Upper lobe of right lung (tissue), 1 donor: ENCODE measurements at regions not wholly inside any gene's neighbourhood (a gene's known extent, or its start where the extent isn't known, plus 50 kb on each side); places are given as distances from the start of the nearest gene placed in this dataset.

ENCODE experiments used
- ATAC-seq: fragments of 200-7000 bp; cut with Tn5 transposase; one replicate; pipeline ENCODE4 v1.9.1; 2020; ENCODE audit warnings: mild to moderate bottlenecking, moderate library complexity
- DNase-seq: peaks from one replicate; pipeline ENCODE4 v3.0.0-alpha.2; 2020
- H3K27ac ChIP-seq: fragments of 200-600 bp; one replicate; pipeline ENCODE4 v1.8.0; 2022
- H3K27me3 ChIP-seq: fragments of 200-600 bp; one replicate; pipeline ENCODE4 v1.8.0; 2022; ENCODE audit warnings: mild to moderate bottlenecking
- H3K36me3 ChIP-seq: fragments of 200-600 bp; one replicate; pipeline ENCODE4 v1.8.0; 2022
- H3K4me1 ChIP-seq: fragments of 200-600 bp; one replicate; pipeline ENCODE4 v1.8.0; 2022
- H3K4me3 ChIP-seq: fragments of 200-600 bp; one replicate; pipeline ENCODE4 v1.8.0; 2022; ENCODE audit warnings: mild to moderate bottlenecking
- H3K9me3 ChIP-seq: fragments of 200-600 bp; one replicate; pipeline ENCODE4 v1.8.0; 2022
- CTCF ChIP-seq: fragments of 200-600 bp; IDR thresholded peaks from one replicate; pipeline ENCODE4 v1.8.0; 2022; ENCODE audit warnings: antibody characterized with exemption
- intact Hi-C: fragments of 100-400 bp; cut with DNase I; formaldehyde crosslinking; loops from one replicate; pipeline ENCODE4 v1.11.0; 2022
- donor health status: DM: no; HTN: yes; CAD: no; lungs with severe emphysema.

- Histone ChIP-seq H3K4me3 (no peak overlapping the region), H3K9me3 (no peaks in the 10 kb centered on the region), H3K27ac (no peak overlapping the region), H3K4me1 (no peaks in the 10 kb centered on the region), H3K27me3 (no peaks in the 10 kb centered on the region), H3K36me3 (no peaks in the 10 kb centered on the region)
- intact Hi-C loops: no loop called here
- no peak for DNase-seq
- TF ChIP-seq CTCF: no peak
- ATAC-seq: no peak
Observed at GRCh38 chr4:111064342-111064993, 441.6 kb upstream of the PITX2 start.

DNA sequence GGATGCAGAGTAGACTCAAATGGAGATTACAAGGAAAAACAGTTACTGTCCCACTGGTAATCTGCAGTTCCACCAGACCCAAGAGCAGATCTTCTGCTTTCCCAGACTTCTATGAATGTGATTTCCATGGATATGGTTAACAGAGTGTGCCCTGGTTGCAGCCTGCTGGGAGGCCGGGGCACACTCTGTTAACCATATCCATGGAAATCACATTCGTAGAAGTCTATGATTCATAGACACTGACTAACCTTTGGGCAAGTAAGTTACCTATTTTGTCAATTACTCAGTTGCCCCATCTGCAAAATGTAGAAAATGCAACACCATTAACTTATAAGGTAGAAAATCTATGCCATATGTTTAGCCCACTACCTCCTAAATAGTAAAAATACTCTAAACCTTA is 443.1 kb upstream of the PITX2 start:
- Histone ChIP-seq H3K27ac (no peak overlapping the region), H3K36me3 (no peaks in the 10 kb centered on the region), H3K4me3 (no peak overlapping the region), H3K4me1 (no peaks in the 10 kb centered on the region), H3K9me3 (no peaks in the 10 kb centered on the region), H3K27me3 (no peaks in the 10 kb centered on the region)
- intact Hi-C loops: no loop called here
- ATAC-seq (no peak), DNase-seq (no peak)
- no peak for TF ChIP-seq CTCF

GRCh38 chr4:111066447-111066846 is 443.6 kb upstream of the PITX2 start:
- no peak overlapping the region for H3K4me3 ChIP-seq
- TF ChIP-seq CTCF: no peak
- H3K4me1 ChIP-seq: no peaks in the 10 kb centered on the region
- DNase-seq (no peak), ATAC-seq (no peak)
- H3K36me3 ChIP-seq: no peaks in the 10 kb centered on the region
- intact Hi-C loops: no loop called here
- no peaks in the 10 kb centered on the region for H3K27me3 ChIP-seq
- no peak overlapping the region for H3K27ac ChIP-seq
- H3K9me3 ChIP-seq: no peaks in the 10 kb centered on the region

DNA sequence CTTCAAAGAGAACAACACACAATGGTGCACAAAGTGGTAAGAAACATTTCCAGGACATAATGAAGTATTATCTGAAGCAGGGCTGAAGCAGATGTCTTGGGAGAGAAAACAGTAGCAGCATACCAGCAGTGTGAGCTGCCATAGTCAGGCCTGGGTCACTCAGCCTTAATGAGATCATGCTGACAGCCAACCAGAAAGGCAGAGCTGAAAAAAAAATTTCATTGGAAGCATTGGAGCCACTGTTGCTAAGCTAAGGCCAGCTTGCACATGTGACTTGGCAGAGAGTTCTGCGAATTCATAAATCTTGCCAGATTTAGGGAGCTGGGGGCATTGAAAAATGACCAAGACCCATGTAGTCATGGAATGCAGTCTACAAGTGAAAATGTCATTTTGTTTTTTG is 444.0 kb upstream of the PITX2 start:
- intact Hi-C loops: no loop called here
- Histone ChIP-seq H3K27ac (no peak overlapping the region), H3K4me1 (no peaks in the 10 kb centered on the region), H3K36me3 (no peaks in the 10 kb centered on the region), H3K4me3 (no peak overlapping the region), H3K9me3 (no peaks in the 10 kb centered on the region), H3K27me3 (no peaks in the 10 kb centered on the region)
- DNase-seq (no peak), ATAC-seq (no peak)
- TF ChIP-seq CTCF: no peak

DNA sequence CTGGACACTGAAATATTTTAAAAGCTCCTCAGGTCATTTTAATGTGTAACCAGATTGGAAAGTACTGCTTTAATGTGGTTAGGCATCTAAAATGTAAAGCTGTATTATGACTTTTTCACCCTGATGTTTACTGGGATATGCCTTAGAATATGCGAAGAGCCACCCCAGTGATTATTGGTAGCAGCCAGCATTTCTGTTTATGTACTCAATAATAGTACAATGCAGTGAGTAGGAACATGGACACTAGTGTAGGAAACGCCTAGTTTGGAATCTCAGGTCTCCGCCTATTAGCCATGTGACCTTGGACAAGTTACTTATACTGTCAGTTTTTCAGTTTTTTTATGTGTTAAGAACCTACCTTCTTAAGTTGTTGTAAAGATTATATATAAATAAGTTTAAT is 446.0 kb upstream of the PITX2 start:
- intact Hi-C loops: no loop called here
- Histone ChIP-seq H3K9me3 (no peaks in the 10 kb centered on the region), H3K27ac (no peak overlapping the region), H3K27me3 (no peaks in the 10 kb centered on the region), H3K4me1 (no peaks in the 10 kb centered on the region), H3K4me3 (no peak overlapping the region), H3K36me3 (no peaks in the 10 kb centered on the region)
- DNase-seq (no peak), ATAC-seq (no peak)
- TF ChIP-seq CTCF: no peak

DNA sequence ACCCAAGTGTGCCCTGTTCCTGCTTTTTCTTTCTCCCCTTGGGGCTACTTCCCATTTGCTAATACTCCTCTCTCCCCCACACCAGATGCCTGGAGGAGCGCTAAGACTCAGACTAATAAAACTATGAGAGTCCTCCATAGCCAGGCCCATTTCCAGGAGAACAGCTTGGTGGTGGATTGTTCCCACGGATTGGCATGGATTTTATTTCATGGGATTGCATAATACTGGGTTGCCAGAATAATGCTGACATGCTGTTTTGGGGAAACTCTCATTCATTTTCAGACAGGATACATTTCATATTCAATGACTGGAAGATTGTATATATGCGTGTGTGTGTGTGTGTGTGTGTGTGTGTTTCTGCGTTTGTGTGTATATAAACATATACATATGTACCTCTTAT is 447.5 kb upstream of the PITX2 start:
- no peaks in the 10 kb centered on the region for H3K9me3 ChIP-seq
- no peak overlapping the region for H3K4me3 ChIP-seq
- DNase-seq: no peak
- H3K4me1 ChIP-seq: no peaks in the 10 kb centered on the region
- H3K27me3 ChIP-seq: no peaks in the 10 kb centered on the region
- no peak for TF ChIP-seq CTCF
- H3K27ac ChIP-seq: no peak overlapping the region
- intact Hi-C loops: no loop called here
- no peaks in the 10 kb centered on the region for H3K36me3 ChIP-seq
- ATAC-seq: no peak
